Stomach (tissue), 8 donors: ENCODE measurements at regions not wholly inside any gene's neighbourhood (a gene's known extent, or its start where the extent isn't known, plus 50 kb on each side); places are given as distances from the start of the nearest gene placed in this dataset.

Experiments
- DNase-seq, 2 donors: peaks; one replicate each; pipeline versions ENCODE4 v3.0.0 to v3.0.0-alpha.2; 2013 to 2019
- H3K27ac ChIP-seq, 5 donors: fragments of 200-600 bp in 4 of 5; sonication (generic) in 4 of 5; one replicate each; pipeline ENCODE4 v1.5.1; 2013 to 2019; ENCODE audit warnings: mild to moderate bottlenecking in 1 of 5, moderate library complexity in 1 of 5
- H3K27me3 ChIP-seq, 3 donors: fragments of 200-600 bp; sonication (generic); one replicate each; pipeline ENCODE4 v1.5.1; 2017 to 2019; ENCODE audit warnings: mixed run types in 1 of 3
- H3K36me3 ChIP-seq, 4 donors: fragments of 200-600 bp; sonication (generic); 1 replicate in 3 of 4; 2 replicates in 1 of 4; pipeline ENCODE4 v1.5.1; 2016 to 2019
- H3K4me1 ChIP-seq, 4 donors: fragments of 200-600 bp; sonication (generic); one replicate each; pipeline ENCODE4 v1.5.1; 2016 to 2019
- H3K4me3 ChIP-seq, 4 donors: fragments of 200-600 bp; sonication (generic) in 3 of 4; one replicate each; pipeline ENCODE4 v1.5.1; 2016 to 2019; ENCODE audit warnings: mild to moderate bottlenecking in 1 of 4
- H3K9me3 ChIP-seq, 4 donors: fragments of 200-600 bp; sonication (generic); one replicate each; pipeline ENCODE4 v1.5.1; 2016 to 2019
- EP300 ChIP-seq: sonication (generic); formaldehyde crosslinking; IDR thresholded peaks from one replicate; pipeline ENCODE4 v1.6.1; 2017; ENCODE audit warnings: antibody characterized with exemption
- POLR2A ChIP-seq, 4 donors: fragments of 450-650 bp; IDR thresholded peaks; one replicate each; pipeline ENCODE4 v1.6.1; 2016; ENCODE audit warnings: antibody characterized with exemption in 4 of 4, control low read depth in 2 of 4, mild to moderate bottlenecking in 1 of 4, moderate library complexity in 1 of 4
- POLR2AphosphoS5 ChIP-seq, 3 donors: sonication (generic); formaldehyde crosslinking; IDR thresholded peaks; one replicate each; pipeline ENCODE4 v1.6.1; 2016; ENCODE audit warnings: antibody characterized with exemption in 3 of 3
- WGBS, 5 donors: extraction: QIAGEN DNeasy Blood & Tissue Kit in 3 of 5; methylation state at CpG; one replicate each; pipeline versions ENCODE4 v1.1.5 to v1.1.7; 2013 to 2018; 5-methylcytosine and 5-hydroxymethylcytosine counted together
- intact Hi-C: fragments of 100-400 bp; cut with DNase I; formaldehyde crosslinking; loops from one replicate; pipeline ENCODE4 v1.15.1; 2023; ENCODE audit warnings: low total_unique reads
- TF ChIP-seq, protein P1 (sequence below), 7 experiments: fragments of 450-650 bp in 4 of 7; fragments of 200-600 bp in 3 of 7; sonication (generic) in 3 of 7; IDR thresholded peaks; one replicate each; pipeline ENCODE4 v1.5.1; 2016 to 2019; ENCODE audit warnings: antibody characterized with exemption in 7 of 7, control low read depth in 2 of 7, mild to moderate bottlenecking in 1 of 7
- donor health status: healthy with polysubstance abuse.
- donor health status: Bipolar disorder and iron deficiency.
- donor health status: healthy.

DNA sequence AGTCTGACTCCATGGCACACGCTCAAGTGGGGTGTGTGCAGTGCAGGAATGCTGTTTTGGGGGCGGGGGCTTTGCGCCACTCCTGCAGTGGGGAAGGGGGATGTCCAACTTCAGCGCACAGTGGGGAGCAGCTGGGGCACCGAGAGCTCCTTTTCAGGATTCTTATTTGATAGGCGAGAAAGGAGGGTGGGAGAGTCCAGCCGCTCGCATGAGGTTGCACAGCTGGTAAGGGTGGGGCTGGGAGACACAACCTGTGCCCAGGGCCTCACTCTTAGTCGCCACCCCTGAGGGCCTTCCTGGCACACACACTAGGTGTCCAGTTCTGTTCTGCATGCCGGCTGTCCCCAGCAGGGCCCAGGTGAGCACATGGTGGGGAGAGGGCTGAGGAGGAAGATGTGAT is 190.8 kb downstream of the UQCRFS1 start:
- Histone ChIP-seq H3K27me3 (peaks cover 0 to 57% (median 0%) of the 10 kb centered on the region in 3 donors), H3K4me1 (no peaks in the 10 kb centered on the region), H3K36me3 (no peaks in the 10 kb centered on the region), H3K4me3 (no peak overlapping the region), H3K9me3 (no peaks in the 10 kb centered on the region), H3K27ac (no peak overlapping the region)
- intact Hi-C loops: no loop called here
- no peak for DNase-seq
- TF ChIP-seq, protein P1, sequence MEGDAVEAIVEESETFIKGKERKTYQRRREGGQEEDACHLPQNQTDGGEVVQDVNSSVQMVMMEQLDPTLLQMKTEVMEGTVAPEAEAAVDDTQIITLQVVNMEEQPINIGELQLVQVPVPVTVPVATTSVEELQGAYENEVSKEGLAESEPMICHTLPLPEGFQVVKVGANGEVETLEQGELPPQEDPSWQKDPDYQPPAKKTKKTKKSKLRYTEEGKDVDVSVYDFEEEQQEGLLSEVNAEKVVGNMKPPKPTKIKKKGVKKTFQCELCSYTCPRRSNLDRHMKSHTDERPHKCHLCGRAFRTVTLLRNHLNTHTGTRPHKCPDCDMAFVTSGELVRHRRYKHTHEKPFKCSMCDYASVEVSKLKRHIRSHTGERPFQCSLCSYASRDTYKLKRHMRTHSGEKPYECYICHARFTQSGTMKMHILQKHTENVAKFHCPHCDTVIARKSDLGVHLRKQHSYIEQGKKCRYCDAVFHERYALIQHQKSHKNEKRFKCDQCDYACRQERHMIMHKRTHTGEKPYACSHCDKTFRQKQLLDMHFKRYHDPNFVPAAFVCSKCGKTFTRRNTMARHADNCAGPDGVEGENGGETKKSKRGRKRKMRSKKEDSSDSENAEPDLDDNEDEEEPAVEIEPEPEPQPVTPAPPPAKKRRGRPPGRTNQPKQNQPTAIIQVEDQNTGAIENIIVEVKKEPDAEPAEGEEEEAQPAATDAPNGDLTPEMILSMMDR (IDR thresholded peaks at IDR 0.05): no peak
- TF ChIP-seq POLR2AphosphoS5 (IDR thresholded peaks at IDR 0.05) (no peak), POLR2A (IDR thresholded peaks at IDR 0.05) (no peak), EP300 (no peak)
- WGBS, 5 donors: 79 to 86% (median 80%) methylated on average over 10 of the region's 10 CpGs

DNA sequence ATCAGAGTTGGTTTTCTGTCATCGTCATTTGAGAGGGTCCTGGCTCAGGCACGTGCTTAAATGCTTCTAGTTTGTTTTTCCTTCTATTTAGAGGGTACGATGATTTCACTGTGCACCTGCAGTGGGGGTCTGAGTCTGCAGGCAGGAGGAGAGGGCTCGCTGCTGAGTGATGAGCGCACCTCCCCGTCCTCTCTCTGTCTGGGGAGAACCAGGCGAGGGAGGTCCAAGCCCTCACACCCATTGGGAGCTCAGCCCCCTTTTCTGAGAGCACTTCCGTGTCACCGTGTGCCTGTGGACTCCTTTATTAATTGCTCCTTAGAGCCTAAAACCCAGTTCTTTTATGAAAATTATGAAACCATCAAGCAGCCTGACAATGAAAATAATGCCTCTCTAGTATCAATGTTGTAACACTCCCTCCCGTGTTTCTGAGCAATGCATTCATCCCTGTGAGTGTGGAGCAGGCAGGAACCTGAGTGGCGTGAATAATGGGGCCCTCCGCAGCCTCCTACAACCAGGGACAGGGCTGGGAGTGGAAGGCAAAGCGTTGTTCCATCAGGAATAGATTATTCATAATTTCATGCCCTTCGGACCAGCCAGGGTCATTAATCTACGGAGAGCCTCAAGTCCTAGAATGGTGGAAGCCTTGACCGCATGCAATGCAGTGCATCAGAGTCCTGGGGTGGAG is 191.6 kb downstream of the UQCRFS1 start:
- Histone ChIP-seq H3K4me1 (no peaks in the 10 kb centered on the region), H3K9me3 (no peaks in the 10 kb centered on the region), H3K36me3 (no peaks in the 10 kb centered on the region), H3K27ac (no peak overlapping the region), H3K27me3 (peaks cover 0 to 63% (median 0%) of the 10 kb centered on the region in 3 donors), H3K4me3 (no peak overlapping the region)
- intact Hi-C loops: no loop called here
- TF ChIP-seq, protein P1 (IDR thresholded peaks at IDR 0.05): no peak
- TF ChIP-seq EP300 (no peak), POLR2AphosphoS5 (IDR thresholded peaks at IDR 0.05) (no peak), POLR2A (IDR thresholded peaks at IDR 0.05) (no peak)
- 76 to 81% (median 78%) methylated on average over 16 of the region's 16 CpGs for WGBS, 5 donors
- DNase-seq: no peak

DNA sequence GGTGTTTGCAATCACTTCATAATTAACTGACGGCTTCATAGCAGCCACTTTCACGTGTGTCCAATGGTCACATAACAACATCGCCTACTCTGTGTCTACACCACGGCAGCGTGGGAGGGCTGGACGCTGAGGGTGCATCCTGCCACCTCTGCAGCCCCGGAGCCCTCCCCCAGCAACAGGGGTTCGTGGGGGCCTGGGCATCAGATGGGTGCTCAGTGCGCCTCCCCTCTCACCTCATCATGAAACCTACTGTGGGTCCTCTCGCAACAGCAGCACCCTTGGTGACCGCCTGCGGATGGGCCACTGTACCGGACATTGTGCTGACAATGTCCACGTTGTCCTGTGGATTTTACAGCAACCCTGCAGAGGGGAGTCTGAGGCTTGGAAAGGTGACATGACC is 193.5 kb downstream of the UQCRFS1 start:
- WGBS, 5 donors: 83 to 95% (median 91%) methylated on average over 4 to 14 of the region's 14 CpGs
- no peaks in the 10 kb centered on the region for H3K9me3 ChIP-seq
- no peak overlapping the region for H3K27ac ChIP-seq
- no peak for DNase-seq
- peaks cover 0 to 63% (median 0%) of the 10 kb centered on the region in 3 donors for H3K27me3 ChIP-seq
- no peaks in the 10 kb centered on the region for H3K36me3 ChIP-seq
- H3K4me1 ChIP-seq: no peaks in the 10 kb centered on the region
- H3K4me3 ChIP-seq: no peak overlapping the region
- intact Hi-C loops: no loop called here
- TF ChIP-seq POLR2A (IDR thresholded peaks at IDR 0.05) (no peak), POLR2AphosphoS5 (IDR thresholded peaks at IDR 0.05) (no peak), EP300 (no peak)
- TF ChIP-seq, protein P1 (IDR thresholded peaks at IDR 0.05): no peak

DNA sequence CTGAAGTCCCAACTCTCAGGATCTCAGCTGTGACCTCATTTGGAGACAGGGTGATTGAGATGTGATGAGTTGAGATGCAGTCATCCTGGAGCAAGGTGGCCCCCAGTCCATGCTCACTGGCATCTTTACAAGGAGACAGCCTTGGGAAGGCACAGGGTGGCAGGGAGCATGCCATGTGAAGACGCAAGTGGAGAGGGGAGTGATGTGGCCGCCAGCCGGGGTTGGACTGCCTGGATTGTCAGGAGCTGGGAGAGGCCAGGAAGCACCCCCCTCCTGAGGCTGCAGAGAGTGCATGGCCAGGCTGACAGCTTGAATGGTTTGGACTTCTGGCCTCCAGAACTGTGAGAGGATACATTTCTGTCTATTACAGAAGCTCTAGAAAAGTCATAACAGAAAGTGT is 194.4 kb downstream of the UQCRFS1 start:
- no peaks in the 10 kb centered on the region for H3K36me3 ChIP-seq
- WGBS, 5 donors: 80 to 92% (median 82%) methylated on average over 3 of the region's 3 CpGs
- no peaks in the 10 kb centered on the region for H3K4me1 ChIP-seq
- H3K27ac ChIP-seq: no peak overlapping the region
- H3K9me3 ChIP-seq: no peaks in the 10 kb centered on the region
- H3K4me3 ChIP-seq: no peak overlapping the region
- intact Hi-C loops: no loop called here
- DNase-seq: no peak
- peaks cover 0 to 63% (median 0%) of the 10 kb centered on the region in 3 donors for H3K27me3 ChIP-seq
- TF ChIP-seq, protein P1 (IDR thresholded peaks at IDR 0.05): no peak
- TF ChIP-seq EP300 (no peak), POLR2A (IDR thresholded peaks at IDR 0.05) (no peak)
